NCI-H345 treated with DMSO at 0.1 percent for 48 hours (cell line): ENCODE measurements at regions not wholly inside any gene's neighbourhood (a gene's known extent, or its start where the extent isn't known, plus 50 kb on each side); places are given as distances from the start of the nearest gene placed in this dataset.

Source experiments
- DNase-seq: peaks from one replicate; lab custom pipeline; 2025; ENCODE audit not compliant: unreplicated experiment; lab: John Stamatoyannopoulos, UW

DNA sequence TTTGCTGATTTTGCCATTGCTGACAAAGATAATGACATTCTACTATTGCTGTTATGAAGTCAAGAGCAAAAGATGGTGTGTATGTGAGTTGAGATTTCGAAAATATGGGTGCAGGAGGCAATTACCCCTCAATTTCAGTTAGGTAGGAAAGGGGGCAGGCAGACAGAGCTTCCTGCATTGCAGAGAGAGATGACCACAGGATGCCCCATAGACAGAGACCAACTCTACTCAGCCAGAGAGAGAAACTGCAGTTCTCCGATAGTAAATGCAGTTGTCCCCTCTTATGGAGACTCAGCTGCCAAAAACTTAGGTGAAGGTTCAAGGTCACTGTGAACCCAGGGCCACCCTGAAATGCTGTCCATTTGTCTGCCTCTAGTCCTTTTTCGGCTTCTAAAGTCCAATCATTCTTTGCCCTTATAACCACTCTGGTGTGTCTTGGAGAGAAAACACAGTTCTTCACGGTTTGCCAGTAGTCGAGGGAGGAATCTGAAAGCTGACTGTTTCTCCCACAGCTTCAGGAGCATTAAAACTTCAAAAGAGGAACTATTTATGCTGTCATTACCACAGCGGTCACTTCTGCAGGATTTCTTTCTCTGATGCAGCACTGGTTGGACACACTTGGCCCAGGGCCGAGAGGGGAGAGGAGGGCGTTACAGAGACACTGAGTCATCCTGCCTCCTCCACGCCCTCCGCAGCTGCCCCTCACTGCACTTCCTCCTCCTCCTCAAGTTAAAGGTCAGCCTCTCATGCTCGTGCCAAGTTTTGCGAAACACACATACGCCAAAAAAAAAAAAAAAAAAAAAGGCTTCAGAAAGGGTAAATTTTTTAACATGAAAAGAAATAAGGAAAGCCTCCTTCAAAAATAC lies 264.3 kb downstream of the FOXO1 start:
- no peak for DNase-seq

DNA sequence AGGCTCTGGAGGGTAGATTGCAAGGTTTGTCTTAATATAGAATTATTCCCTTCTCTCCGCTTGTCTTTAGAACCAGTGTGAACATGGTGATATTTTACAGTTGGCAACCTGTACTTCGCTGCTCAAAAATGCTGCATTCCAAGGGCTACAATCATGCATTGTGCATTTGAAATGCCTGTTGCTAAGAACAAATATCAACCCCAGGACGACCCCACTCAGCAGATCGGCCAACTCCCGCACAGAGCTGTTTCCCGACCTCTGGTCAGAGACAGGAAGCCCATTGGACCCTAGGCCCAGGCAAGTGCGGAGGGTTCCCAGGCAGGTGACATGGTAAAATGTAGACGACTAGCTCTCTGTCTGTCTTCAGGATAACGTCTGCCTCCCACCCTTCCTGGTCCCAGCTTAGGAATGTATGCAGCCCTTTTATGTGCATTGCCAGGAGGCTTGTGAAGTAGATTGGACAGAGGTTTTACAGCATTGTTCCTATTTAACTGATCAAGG lies 263.5 kb downstream of the FOXO1 start:
- no peak for DNase-seq

GRCh38 chr13:40403509-40404241 lies 262.8 kb downstream of the FOXO1 start:
- DNase-seq = no peak

DNA sequence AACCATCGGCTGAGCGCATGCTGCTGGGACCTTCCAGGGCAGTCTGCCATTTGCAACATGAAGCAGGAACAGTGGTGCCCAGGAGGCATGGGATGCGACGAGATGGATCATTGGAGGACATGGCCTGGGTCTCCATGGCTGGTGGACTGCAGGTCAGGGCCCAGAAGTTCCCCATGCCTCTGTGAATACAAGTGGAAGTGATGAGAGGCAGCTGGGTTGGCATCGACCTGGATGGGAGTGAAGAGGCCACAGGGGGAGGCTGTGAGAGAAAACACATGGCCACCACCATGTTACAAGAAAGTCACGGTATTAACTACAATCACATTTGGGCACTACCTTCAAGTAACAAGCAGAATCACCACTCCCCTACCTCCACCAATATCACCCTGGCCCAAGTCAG lies 262.0 kb downstream of the FOXO1 start:
- no peak for DNase-seq

GRCh38 chr13:40404967-40405716 lies 261.3 kb downstream of the FOXO1 start:
- no peak for DNase-seq

GRCh38 chr13:40406405-40407120 lies 259.9 kb downstream of the FOXO1 start:
- no peak for DNase-seq

GRCh38 chr13:40407567-40407966 lies 258.9 kb downstream of the FOXO1 start:
- DNase-seq = no peak

GRCh38 chr13:40408602-40409001 lies 257.8 kb downstream of the FOXO1 start:
- DNase-seq = no peak

- DNase-seq = no peak
Observed at GRCh38 chr13:40409278-40409677, 257.2 kb downstream of the FOXO1 start.

- no peak for DNase-seq
Observed at GRCh38 chr13:40410315-40410714, 256.1 kb downstream of the FOXO1 start.

GRCh38 chr13:40420160-40420740 lies 246.2 kb downstream of the FOXO1 start:
- no peak for DNase-seq

- no peak for DNase-seq
Observed at GRCh38 chr13:40422588-40423235, 243.7 kb downstream of the FOXO1 start.

DNA sequence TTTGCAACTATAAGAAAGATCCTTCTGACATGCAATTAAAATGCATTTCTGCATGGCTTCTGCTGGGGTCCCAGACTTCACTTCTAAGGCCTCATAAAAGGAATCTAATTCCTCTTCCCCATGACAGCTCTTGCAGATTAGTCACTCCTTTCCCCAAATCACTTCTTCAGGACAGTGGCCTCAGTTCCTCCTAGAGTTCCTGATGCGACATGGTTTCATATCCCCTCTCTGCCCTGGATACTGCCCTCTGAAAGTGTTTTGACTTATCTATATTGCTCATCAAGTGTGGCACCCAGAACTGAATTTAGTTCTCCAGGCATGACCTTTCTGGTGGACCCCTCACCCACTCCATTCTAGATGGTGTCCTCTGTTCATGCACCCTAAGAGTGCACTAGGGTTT lies 238.1 kb downstream of the FOXO1 start:
- DNase-seq = no peak

- DNase-seq = no peak
Observed at GRCh38 chr13:40429706-40430545, 236.5 kb downstream of the FOXO1 start.

GRCh38 chr13:40432018-40432978 lies 234.1 kb downstream of the FOXO1 start:
- no peak for DNase-seq

DNA sequence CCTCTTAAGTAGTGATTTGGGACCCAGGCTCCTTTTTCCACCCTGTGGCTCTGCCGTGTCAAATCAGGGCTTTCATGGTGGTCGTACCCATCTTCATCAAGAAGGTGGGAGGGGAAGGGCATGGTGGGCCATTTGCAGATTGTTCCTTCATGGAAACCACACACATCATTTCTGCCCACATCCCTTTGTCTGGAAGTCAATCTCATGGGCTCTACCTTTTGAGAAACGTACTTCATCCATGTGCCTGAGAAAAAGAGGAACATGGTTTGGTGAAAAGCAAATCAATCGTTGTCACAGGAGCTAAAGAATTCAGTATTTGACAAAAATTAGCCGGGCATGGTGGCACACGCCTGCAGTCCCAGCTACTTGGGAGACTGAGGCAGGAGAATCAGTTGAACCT lies 233.4 kb downstream of the FOXO1 start:
- DNase-seq = no peak

DNA sequence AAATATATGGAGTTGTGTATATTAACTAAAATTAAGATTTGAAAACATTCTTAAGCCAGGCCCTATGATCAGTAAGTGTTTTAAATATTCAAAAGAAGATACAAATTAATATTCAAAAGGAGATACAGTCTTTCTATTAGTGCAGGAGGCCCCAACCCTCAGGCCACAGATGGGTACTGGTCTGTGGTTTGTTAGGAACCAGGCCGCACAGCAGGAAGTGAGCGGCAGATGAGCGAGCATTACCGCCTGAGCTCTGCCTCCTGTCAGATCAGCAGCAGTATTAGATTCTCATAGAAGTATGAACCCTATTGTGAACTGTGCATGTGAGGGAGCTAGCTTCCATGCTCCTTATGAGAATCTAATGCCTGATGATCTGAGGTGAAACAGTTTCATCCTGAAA lies 232.9 kb downstream of the FOXO1 start:
- DNase-seq = no peak
